SK-N-SH (cell line): ENCODE measurements at regions not wholly inside any gene's neighbourhood (a gene's known extent, or its start where the extent isn't known, plus 50 kb on each side); places are given as distances from the start of the nearest gene placed in this dataset.

Source experiments
- CTCF ChIP-seq: fragments of 200-600 bp; sonication (generic); IDR thresholded peaks from 2 replicates; pipeline ENCODE4 v1.6.1; 2017; ENCODE audit warnings: antibody characterized with exemption, mild to moderate bottlenecking, moderate library complexity
- EP300 ChIP-seq, 2 experiments: IDR thresholded peaks; 2 replicates each; pipeline versions ENCODE4 v1.4.0 to v1.6.1; 2012; ENCODE audit warnings: borderline replicate concordance in 1 of 2, low read depth in 1 of 2, low read length in 1 of 2
- EZH2phosphoT487 ChIP-seq: fragments of 200-600 bp; sonication (generic); IDR thresholded peaks from 2 replicates; pipeline ENCODE4 v1.6.1; 2017; ENCODE audit warnings: low read depth, mixed run types, mild to moderate bottlenecking, antibody characterized with exemption, moderate library complexity, borderline replicate concordance
- FOXM1 ChIP-seq: IDR thresholded peaks from 2 replicates; pipeline ENCODE4 v1.4.0; 2012; ENCODE audit warnings: low read depth, mild to moderate bottlenecking
- POLR2AphosphoS5 ChIP-seq: IDR thresholded peaks from 2 replicates; pipeline ENCODE4 v1.6.1; 2012; ENCODE audit warnings: low read depth, low read length
- RAD21 ChIP-seq: IDR thresholded peaks from 2 replicates; pipeline ENCODE4 v1.6.1; 2012; ENCODE audit warnings: mild to moderate bottlenecking, low read length
- TF ChIP-seq, protein P1 (sequence below): fragments of 150-350 bp; IDR thresholded peaks from 2 replicates; pipeline ENCODE4 v1.6.1; 2016; ENCODE audit warnings: mild to moderate bottlenecking, low read depth, low read length

DNA sequence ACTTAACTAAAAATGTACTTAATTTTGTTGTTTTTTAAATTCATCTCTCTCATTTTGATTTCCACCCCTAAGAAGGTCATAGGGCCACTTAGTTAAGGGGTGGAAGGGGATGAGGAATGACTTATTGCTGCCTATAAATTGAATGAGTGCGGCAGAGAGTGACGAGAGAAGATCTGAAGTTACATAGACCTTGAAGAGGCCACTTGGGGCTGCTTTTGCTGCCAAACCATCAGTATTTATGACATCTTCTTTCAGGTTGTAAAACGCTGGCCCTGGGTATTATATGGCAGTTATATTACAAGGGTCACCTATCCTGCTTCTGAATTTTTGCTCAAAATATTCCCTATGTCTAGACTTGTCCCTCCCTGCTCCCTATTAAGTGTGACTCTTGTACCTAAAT is 119.6 kb upstream of the RIMS1 start:
- no peak for TF ChIP-seq CTCF
- TF ChIP-seq POLR2AphosphoS5, result no peak
- no peak for TF ChIP-seq EZH2phosphoT487
- no peak for TF ChIP-seq RAD21
- TF ChIP-seq, protein P1, sequence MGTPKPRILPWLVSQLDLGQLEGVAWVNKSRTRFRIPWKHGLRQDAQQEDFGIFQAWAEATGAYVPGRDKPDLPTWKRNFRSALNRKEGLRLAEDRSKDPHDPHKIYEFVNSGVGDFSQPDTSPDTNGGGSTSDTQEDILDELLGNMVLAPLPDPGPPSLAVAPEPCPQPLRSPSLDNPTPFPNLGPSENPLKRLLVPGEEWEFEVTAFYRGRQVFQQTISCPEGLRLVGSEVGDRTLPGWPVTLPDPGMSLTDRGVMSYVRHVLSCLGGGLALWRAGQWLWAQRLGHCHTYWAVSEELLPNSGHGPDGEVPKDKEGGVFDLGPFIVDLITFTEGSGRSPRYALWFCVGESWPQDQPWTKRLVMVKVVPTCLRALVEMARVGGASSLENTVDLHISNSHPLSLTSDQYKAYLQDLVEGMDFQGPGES, result no peak
- TF ChIP-seq EP300 (IDR thresholded peaks at IDR 0.05; ENCODE audit: borderline replicate concordance in 1 of 2, low read depth in 1 of 2, low read length in 1 of 2), result no peak
- no peak for TF ChIP-seq FOXM1
